ENCODE measurements at regions not wholly inside any gene's neighbourhood (a gene's known extent, or its start where the extent isn't known, plus 50 kb on each side); places are given as distances from the start of the nearest gene placed in this dataset.

DNA sequence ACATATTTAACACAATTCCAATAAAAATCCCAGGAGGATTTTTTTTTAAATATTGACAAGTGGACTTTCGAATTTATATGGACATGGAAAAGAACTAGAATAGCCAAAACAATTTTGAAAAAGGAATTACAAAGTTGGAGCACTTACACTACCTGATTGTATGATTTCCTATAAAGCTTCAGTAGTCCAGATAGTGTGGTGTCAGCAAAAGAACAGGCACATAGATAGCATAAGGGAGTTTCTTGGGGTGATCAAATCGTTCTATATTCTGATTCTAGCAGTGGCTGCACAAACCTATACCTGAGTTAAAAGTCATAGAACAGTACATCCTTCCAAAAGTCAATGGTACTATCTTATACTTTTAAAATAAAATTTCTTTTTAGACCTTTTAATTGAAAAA, 66.4 kb upstream of the CES5A start:
- Histone ChIP-seq H3K36me3 (ENCODE audit: control insufficient read depth, insufficient read depth, low read length) (no peaks in the 10 kb centered on the region), H3K4me3 (ENCODE audit: low read length) (no peak overlapping the region), H3K27me3 (ENCODE audit: control insufficient read depth, insufficient read depth, low read length) (no peaks in the 10 kb centered on the region), H3K27ac (ENCODE audit: low read length) (no peak overlapping the region), H3K4me1 (ENCODE audit: control insufficient read depth, insufficient read depth, low read length) (no peaks in the 10 kb centered on the region), H3K9me3 (ENCODE audit: control insufficient read depth, insufficient read depth, low read length) (no peaks in the 10 kb centered on the region)
- Mint-ChIP-seq H3K27me3 (ENCODE audit: low read depth in 2 of 2) (peaks cover 18 to 55% of the 10 kb centered on the region in 2 donors), H3K4me3 (no peak overlapping the region), H3K9me3 (peaks cover 0 to 3% of the 10 kb centered on the region in 2 donors), H3K27ac (no peak overlapping the region), H3K4me1 (no peaks in the 10 kb centered on the region), H3K36me3 (no peaks in the 10 kb centered on the region)
- TF ChIP-seq, protein P1, sequence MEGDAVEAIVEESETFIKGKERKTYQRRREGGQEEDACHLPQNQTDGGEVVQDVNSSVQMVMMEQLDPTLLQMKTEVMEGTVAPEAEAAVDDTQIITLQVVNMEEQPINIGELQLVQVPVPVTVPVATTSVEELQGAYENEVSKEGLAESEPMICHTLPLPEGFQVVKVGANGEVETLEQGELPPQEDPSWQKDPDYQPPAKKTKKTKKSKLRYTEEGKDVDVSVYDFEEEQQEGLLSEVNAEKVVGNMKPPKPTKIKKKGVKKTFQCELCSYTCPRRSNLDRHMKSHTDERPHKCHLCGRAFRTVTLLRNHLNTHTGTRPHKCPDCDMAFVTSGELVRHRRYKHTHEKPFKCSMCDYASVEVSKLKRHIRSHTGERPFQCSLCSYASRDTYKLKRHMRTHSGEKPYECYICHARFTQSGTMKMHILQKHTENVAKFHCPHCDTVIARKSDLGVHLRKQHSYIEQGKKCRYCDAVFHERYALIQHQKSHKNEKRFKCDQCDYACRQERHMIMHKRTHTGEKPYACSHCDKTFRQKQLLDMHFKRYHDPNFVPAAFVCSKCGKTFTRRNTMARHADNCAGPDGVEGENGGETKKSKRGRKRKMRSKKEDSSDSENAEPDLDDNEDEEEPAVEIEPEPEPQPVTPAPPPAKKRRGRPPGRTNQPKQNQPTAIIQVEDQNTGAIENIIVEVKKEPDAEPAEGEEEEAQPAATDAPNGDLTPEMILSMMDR (IDR thresholded peaks at IDR 0.05), result no peak
- WGBS (ENCODE audit: insufficient coverage), result 68% methylated on average over 2 of the region's 2 CpGs
- intact Hi-C loops (cut with micrococcal nuclease), result no loop called here
- no peak for DNase-seq
- ATAC-seq, result no peak

DNA sequence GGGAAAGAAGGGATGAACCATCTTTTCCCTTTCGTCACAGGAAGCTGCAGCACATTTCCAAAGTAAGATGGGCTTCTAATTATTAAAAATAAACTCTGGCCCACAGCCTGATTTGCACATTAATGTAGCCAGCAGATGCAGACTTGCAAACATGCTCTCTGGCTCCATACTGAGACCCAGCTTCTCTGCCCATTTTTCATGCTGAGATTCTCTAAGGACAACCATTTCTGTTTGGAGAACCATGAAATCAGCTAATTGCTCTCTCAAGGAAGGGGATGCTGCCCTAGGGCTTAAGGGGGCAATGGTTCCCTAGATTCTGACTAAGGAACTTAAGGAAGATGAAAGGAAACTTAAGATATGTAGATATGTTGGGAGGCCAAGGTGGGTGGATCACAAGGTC, 63.0 kb upstream of the CES5A start:
- no peaks in the 10 kb centered on the region for H3K4me1 Mint-ChIP-seq
- no peak overlapping the region for H3K27ac Mint-ChIP-seq
- TF ChIP-seq, protein P1 (IDR thresholded peaks at IDR 0.05), result no peak
- H3K9me3 ChIP-seq (ENCODE audit: control insufficient read depth, insufficient read depth, low read length), result no peaks in the 10 kb centered on the region
- no peaks in the 10 kb centered on the region for H3K4me1 ChIP-seq (ENCODE audit: control insufficient read depth, insufficient read depth, low read length)
- intact Hi-C loops (cut with micrococcal nuclease), result no loop called here
- DNase-seq, result no peak
- no peaks in the 10 kb centered on the region for H3K36me3 Mint-ChIP-seq
- H3K27me3 Mint-ChIP-seq (ENCODE audit: low read depth in 2 of 2), result peaks cover 26 to 59% of the 10 kb centered on the region in 2 donors
- no peak overlapping the region for H3K4me3 ChIP-seq (ENCODE audit: low read length)
- H3K36me3 ChIP-seq (ENCODE audit: control insufficient read depth, insufficient read depth, low read length), result no peaks in the 10 kb centered on the region
- no peak for ATAC-seq
- H3K27ac ChIP-seq (ENCODE audit: low read length), result no peak overlapping the region
- no peaks in the 10 kb centered on the region for H3K27me3 ChIP-seq (ENCODE audit: control insufficient read depth, insufficient read depth, low read length)
- peaks cover 3% of the 10 kb centered on the region in 2 donors for H3K9me3 Mint-ChIP-seq
- 100% methylated on average over 1 of the region's 1 CpG for WGBS (ENCODE audit: insufficient coverage)
- H3K4me3 Mint-ChIP-seq, result no peak overlapping the region

DNA sequence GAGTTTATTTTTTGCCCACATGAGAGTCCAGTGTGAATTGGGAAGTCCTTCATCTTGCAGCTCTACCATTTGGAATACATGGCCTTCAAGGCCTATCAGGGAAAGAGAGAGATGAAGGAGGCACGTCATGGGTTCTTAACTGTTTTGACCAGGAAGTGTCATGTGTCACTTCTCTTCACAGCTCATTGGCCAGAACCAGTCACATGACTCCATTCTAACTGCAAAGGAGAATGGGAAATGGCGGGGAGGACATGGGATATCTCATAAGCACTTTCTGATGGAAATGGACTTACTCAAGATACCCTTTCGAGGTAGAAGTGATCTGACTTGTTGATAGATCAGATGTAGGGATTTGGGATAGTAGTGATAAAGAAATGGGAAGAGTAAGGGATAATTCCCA, 57.9 kb upstream of the CES5A start:
- H3K9me3 Mint-ChIP-seq, result peaks cover 0 to 3% of the 10 kb centered on the region in 2 donors
- ATAC-seq, result no peak
- no peak overlapping the region for H3K27ac ChIP-seq (ENCODE audit: low read length)
- TF ChIP-seq, protein P1 (IDR thresholded peaks at IDR 0.05), result no peak
- intact Hi-C loops (cut with micrococcal nuclease), result no loop called here
- H3K27me3 Mint-ChIP-seq (ENCODE audit: low read depth in 2 of 2), result peaks cover 15 to 28% of the 10 kb centered on the region in 2 donors
- H3K36me3 ChIP-seq (ENCODE audit: control insufficient read depth, insufficient read depth, low read length), result no peaks in the 10 kb centered on the region
- no peak for DNase-seq
- no peaks in the 10 kb centered on the region for H3K36me3 Mint-ChIP-seq
- no peaks in the 10 kb centered on the region for H3K27me3 ChIP-seq (ENCODE audit: control insufficient read depth, insufficient read depth, low read length)
- no peak overlapping the region for H3K4me3 Mint-ChIP-seq
- no peak overlapping the region for H3K4me3 ChIP-seq (ENCODE audit: low read length)
- H3K4me1 ChIP-seq (ENCODE audit: control insufficient read depth, insufficient read depth, low read length), result no peaks in the 10 kb centered on the region
- WGBS (ENCODE audit: insufficient coverage), result 84% methylated on average over 2 of the region's 3 CpGs
- H3K4me1 Mint-ChIP-seq, result no peaks in the 10 kb centered on the region
- no peaks in the 10 kb centered on the region for H3K9me3 ChIP-seq (ENCODE audit: control insufficient read depth, insufficient read depth, low read length)
- H3K27ac Mint-ChIP-seq, result no peak overlapping the region

DNA sequence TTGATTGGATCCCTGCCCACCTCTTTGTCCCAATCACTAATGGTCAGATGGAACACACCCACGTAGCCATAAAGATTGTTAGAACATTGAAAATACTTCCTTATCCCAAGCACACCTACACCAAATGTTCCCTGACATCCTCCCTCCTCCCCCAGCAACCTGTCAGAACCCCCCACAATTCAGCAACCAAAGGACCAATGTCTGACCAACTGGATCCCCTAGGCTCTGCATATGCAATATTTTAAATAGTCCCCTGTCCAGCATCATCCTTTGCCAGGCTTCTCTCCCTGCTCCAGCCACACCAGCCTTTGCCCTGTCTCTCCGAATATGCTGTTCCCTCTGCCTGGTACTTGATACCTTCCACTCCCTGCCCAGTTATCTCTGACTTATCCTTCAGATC, 54.9 kb upstream of the CES5A start:
- no peaks in the 10 kb centered on the region for H3K4me1 ChIP-seq (ENCODE audit: control insufficient read depth, insufficient read depth, low read length)
- 67% methylated on average over 2 of the region's 2 CpGs for WGBS (ENCODE audit: insufficient coverage)
- H3K36me3 ChIP-seq (ENCODE audit: control insufficient read depth, insufficient read depth, low read length), result no peaks in the 10 kb centered on the region
- no peak overlapping the region for H3K27ac ChIP-seq (ENCODE audit: low read length)
- ATAC-seq (no peak), DNase-seq (no peak)
- H3K4me3 Mint-ChIP-seq, result no peak overlapping the region
- TF ChIP-seq, protein P1 (IDR thresholded peaks at IDR 0.05), result no peak
- no peaks in the 10 kb centered on the region for H3K4me1 Mint-ChIP-seq
- H3K27me3 Mint-ChIP-seq (ENCODE audit: low read depth in 2 of 2), result peaks cover 7 to 20% of the 10 kb centered on the region in 2 donors
- H3K9me3 Mint-ChIP-seq, result peaks cover 0 to 3% of the 10 kb centered on the region in 2 donors
- H3K9me3 ChIP-seq (ENCODE audit: control insufficient read depth, insufficient read depth, low read length), result no peaks in the 10 kb centered on the region
- H3K4me3 ChIP-seq (ENCODE audit: low read length), result no peak overlapping the region
- H3K27ac Mint-ChIP-seq, result no peak overlapping the region
- H3K27me3 ChIP-seq (ENCODE audit: control insufficient read depth, insufficient read depth, low read length), result no peaks in the 10 kb centered on the region
- no peaks in the 10 kb centered on the region for H3K36me3 Mint-ChIP-seq
- intact Hi-C loops (cut with micrococcal nuclease), result no loop called here
